CD4-positive, alpha-beta T cell (primary cell): ENCODE measurements at regions not wholly inside any gene's neighbourhood (a gene's known extent, or its start where the extent isn't known, plus 50 kb on each side); places are given as distances from the start of the nearest gene placed in this dataset.

Source experiments
- ATAC-seq: fragments of 200-7000 bp; cut with Tn5 transposase; one replicate; pipeline ENCODE4 v1.10.0; 2022; ENCODE audit warnings: mild to moderate bottlenecking; ENCODE audit not compliant: poor library complexity
- CTCF ChIA-PET: fragments of 350-600 bp; sonication (Branson Sonifier 250); formaldehyde crosslinking; loops from one replicate; lab custom pipeline; 2021; ENCODE audit warnings: antibody characterized with exemption, inconsistent platforms; lab: Charles Lee
- POLR2A ChIA-PET: fragments of 350-600 bp; sonication (Branson Sonifier 250); formaldehyde crosslinking; loops from one replicate; lab custom pipeline; 2021; ENCODE audit warnings: antibody characterized with exemption, inconsistent platforms; lab: Charles Lee
- DNase-seq, 14 experiments: peaks; one replicate each; pipeline ENCODE4 v3.0.0-alpha.2; 2013 to 2020; ENCODE audit warnings: mixed read lengths in 2 of 14
- H3K27ac ChIP-seq, 2 donors: one replicate each; pipeline versions ENCODE4 v1.5.1 to v1.7.0; 2013; ENCODE audit warnings: low read length in 2 of 2, low read depth in 1 of 2, mild to moderate bottlenecking in 1 of 2
- H3K27me3 ChIP-seq, 2 experiments: 1 replicate in 1 of 2; 2 replicates in 1 of 2; pipeline versions ENCODE4 v1.6.1 to v1.7.0; 2013; ENCODE audit warnings: low read length in 2 of 2, control low read depth in 1 of 2, mild to moderate bottlenecking in 1 of 2, moderate library complexity in 1 of 2; ENCODE audit not compliant: insufficient read depth in 2 of 2, control insufficient read depth in 1 of 2
- H3K36me3 ChIP-seq: one replicate; pipeline ENCODE4 v1.6.1; 2013; ENCODE audit warnings: low read length, control low read depth; ENCODE audit not compliant: insufficient read depth
- H3K4me1 ChIP-seq: one replicate; pipeline ENCODE4 v1.6.1; 2013; ENCODE audit warnings: low read length, control low read depth; ENCODE audit not compliant: insufficient read depth
- H3K4me3 ChIP-seq: one replicate; pipeline ENCODE4 v1.5.1; 2013; ENCODE audit warnings: mild to moderate bottlenecking, low read length, moderate library complexity
- H3K9me3 ChIP-seq, 2 experiments: 1 replicate in 1 of 2; 2 replicates in 1 of 2; pipeline versions ENCODE4 v1.6.1 to v1.7.0; 2013; ENCODE audit warnings: low read length in 2 of 2, mild to moderate bottlenecking in 2 of 2, control low read depth in 1 of 2, moderate library complexity in 1 of 2; ENCODE audit not compliant: control insufficient read depth in 1 of 2, insufficient read depth in 1 of 2
- H3K27ac Mint-ChIP-seq: one replicate; pipeline ENCODE4 v1.8.0; 2020; ENCODE audit warnings: mixed read lengths
- H3K27me3 Mint-ChIP-seq: one replicate; pipeline ENCODE4 v1.8.0; 2021; ENCODE audit warnings: mixed read lengths
- H3K36me3 Mint-ChIP-seq: one replicate; pipeline ENCODE4 v1.8.0; 2021; ENCODE audit warnings: low read depth, mixed read lengths
- H3K4me1 Mint-ChIP-seq: one replicate; pipeline ENCODE4 v1.8.0; 2021; ENCODE audit warnings: low read depth, mixed read lengths
- H3K4me3 Mint-ChIP-seq: one replicate; pipeline ENCODE4 v1.8.0; 2020; ENCODE audit warnings: mild to moderate bottlenecking, mixed read lengths
- H3K9me3 Mint-ChIP-seq: one replicate; pipeline ENCODE4 v1.8.0; 2020; ENCODE audit warnings: mixed read lengths
- intact Hi-C, 2 experiments: fragments of 100-400 bp; cut with DNase I in 1 of 2; cut with micrococcal nuclease in 1 of 2; formaldehyde crosslinking; loops; one replicate each; pipeline versions ENCODE4 v1.15.1 to v1.9.0; 2023 to 2025; cut with DNase I, micrococcal nuclease
- TF ChIP-seq, protein P1 (sequence below): fragments of 200-600 bp; IDR thresholded peaks from one replicate; pipeline ENCODE4 v1.8.0; 2022; ENCODE audit warnings: antibody characterized with exemption, mild to moderate bottlenecking

- Histone ChIP-seq H3K27me3 (no peaks in the 10 kb centered on the region), H3K36me3 (no peaks in the 10 kb centered on the region), H3K4me1 (no peaks in the 10 kb centered on the region), H3K4me3 (no peak overlapping the region), H3K27ac (no peak overlapping the region), H3K9me3 (peaks cover 4 to 5% of the 10 kb centered on the region in 2 experiments)
- TF ChIP-seq, protein P1, sequence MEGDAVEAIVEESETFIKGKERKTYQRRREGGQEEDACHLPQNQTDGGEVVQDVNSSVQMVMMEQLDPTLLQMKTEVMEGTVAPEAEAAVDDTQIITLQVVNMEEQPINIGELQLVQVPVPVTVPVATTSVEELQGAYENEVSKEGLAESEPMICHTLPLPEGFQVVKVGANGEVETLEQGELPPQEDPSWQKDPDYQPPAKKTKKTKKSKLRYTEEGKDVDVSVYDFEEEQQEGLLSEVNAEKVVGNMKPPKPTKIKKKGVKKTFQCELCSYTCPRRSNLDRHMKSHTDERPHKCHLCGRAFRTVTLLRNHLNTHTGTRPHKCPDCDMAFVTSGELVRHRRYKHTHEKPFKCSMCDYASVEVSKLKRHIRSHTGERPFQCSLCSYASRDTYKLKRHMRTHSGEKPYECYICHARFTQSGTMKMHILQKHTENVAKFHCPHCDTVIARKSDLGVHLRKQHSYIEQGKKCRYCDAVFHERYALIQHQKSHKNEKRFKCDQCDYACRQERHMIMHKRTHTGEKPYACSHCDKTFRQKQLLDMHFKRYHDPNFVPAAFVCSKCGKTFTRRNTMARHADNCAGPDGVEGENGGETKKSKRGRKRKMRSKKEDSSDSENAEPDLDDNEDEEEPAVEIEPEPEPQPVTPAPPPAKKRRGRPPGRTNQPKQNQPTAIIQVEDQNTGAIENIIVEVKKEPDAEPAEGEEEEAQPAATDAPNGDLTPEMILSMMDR: no peak
- intact Hi-C loops: no loop called here
- Mint-ChIP-seq H3K4me3 (no peak overlapping the region), H3K4me1 (no peaks in the 10 kb centered on the region), H3K36me3 (no peaks in the 10 kb centered on the region), H3K9me3 (peaks cover 13% of the 10 kb centered on the region), H3K27ac (no peak overlapping the region), H3K27me3 (no peaks in the 10 kb centered on the region)
- ChIA-PET POLR2A (no interaction called here), CTCF (no interaction called here)
- DNase-seq (no peak), ATAC-seq (no peak)
These were observed 484.4 kb upstream of the SPRY2 start for GRCh38 chr13:80825276-80825675.

- Mint-ChIP-seq H3K4me1 (no peaks in the 10 kb centered on the region), H3K27ac (no peak overlapping the region), H3K36me3 (no peaks in the 10 kb centered on the region), H3K9me3 (peaks cover 13% of the 10 kb centered on the region), H3K27me3 (no peaks in the 10 kb centered on the region), H3K4me3 (no peak overlapping the region)
- DNase-seq (no peak), ATAC-seq (no peak)
- POLR2A ChIA-PET: no interaction called here
- no peak overlapping the region for H3K4me3 ChIP-seq
- H3K4me1 ChIP-seq: no peaks in the 10 kb centered on the region
- peaks cover 2 to 4% of the 10 kb centered on the region in 2 experiments for H3K9me3 ChIP-seq
- no peaks in the 10 kb centered on the region for H3K27me3 ChIP-seq
- CTCF ChIA-PET: no interaction called here
- no peak overlapping the region for H3K27ac ChIP-seq
- TF ChIP-seq, protein P1: no peak
- intact Hi-C loops: no loop called here
- H3K36me3 ChIP-seq: no peaks in the 10 kb centered on the region
These were observed 483.3 kb upstream of the SPRY2 start for GRCh38 chr13:80824229-80824628.

DNA sequence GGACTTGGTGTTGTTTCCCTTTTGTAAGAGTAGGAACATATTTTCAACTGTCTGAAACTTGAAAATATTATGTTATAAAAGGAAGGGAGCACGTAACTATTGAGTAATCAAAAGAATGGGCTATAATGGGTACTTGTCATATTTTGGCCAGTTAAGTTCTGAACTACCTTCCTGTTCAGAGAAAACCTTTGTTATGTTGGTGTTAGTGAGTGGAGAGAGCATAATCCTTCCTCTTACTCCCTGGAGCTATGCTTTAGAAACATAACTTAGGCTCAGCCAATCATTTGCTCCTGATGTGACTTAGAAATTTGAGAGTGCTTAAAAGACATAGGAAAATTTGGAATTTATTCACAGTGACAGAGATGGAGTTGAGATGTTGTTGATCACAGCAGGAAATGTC is 482.5 kb upstream of the SPRY2 start:
- CTCF ChIA-PET: no interaction called here
- Histone ChIP-seq H3K27me3 (no peaks in the 10 kb centered on the region), H3K27ac (no peak overlapping the region), H3K4me3 (no peak overlapping the region), H3K36me3 (no peaks in the 10 kb centered on the region), H3K9me3 (peaks cover 0 to 4% of the 10 kb centered on the region in 2 experiments), H3K4me1 (no peaks in the 10 kb centered on the region)
- peaks cover 13% of the 10 kb centered on the region for H3K9me3 Mint-ChIP-seq
- no peak overlapping the region for H3K27ac Mint-ChIP-seq
- ATAC-seq (no peak), DNase-seq (no peak)
- H3K27me3 Mint-ChIP-seq: no peaks in the 10 kb centered on the region
- no peaks in the 10 kb centered on the region for H3K4me1 Mint-ChIP-seq
- intact Hi-C loops: no loop called here
- H3K36me3 Mint-ChIP-seq: no peaks in the 10 kb centered on the region
- TF ChIP-seq, protein P1: no peak
- no peak overlapping the region for H3K4me3 Mint-ChIP-seq
- POLR2A ChIA-PET: no interaction called here
